ENCODE measurements at regions not wholly inside any gene's neighbourhood (a gene's known extent, or its start where the extent isn't known, plus 50 kb on each side); places are given as distances from the start of the nearest gene placed in this dataset.

- TF ChIP-seq, protein P1, sequence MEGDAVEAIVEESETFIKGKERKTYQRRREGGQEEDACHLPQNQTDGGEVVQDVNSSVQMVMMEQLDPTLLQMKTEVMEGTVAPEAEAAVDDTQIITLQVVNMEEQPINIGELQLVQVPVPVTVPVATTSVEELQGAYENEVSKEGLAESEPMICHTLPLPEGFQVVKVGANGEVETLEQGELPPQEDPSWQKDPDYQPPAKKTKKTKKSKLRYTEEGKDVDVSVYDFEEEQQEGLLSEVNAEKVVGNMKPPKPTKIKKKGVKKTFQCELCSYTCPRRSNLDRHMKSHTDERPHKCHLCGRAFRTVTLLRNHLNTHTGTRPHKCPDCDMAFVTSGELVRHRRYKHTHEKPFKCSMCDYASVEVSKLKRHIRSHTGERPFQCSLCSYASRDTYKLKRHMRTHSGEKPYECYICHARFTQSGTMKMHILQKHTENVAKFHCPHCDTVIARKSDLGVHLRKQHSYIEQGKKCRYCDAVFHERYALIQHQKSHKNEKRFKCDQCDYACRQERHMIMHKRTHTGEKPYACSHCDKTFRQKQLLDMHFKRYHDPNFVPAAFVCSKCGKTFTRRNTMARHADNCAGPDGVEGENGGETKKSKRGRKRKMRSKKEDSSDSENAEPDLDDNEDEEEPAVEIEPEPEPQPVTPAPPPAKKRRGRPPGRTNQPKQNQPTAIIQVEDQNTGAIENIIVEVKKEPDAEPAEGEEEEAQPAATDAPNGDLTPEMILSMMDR (IDR thresholded peaks at IDR 0.05) = no peak
- no peak for TF ChIP-seq POLR2A (IDR thresholded peaks at IDR 0.05)
These were observed 95.8 kb downstream of the CDC7 start for GRCh38 chr1:91596474-91596873.
